Kidney epithelial cell (primary cell): ENCODE measurements at regions not wholly inside any gene's neighbourhood (a gene's known extent, or its start where the extent isn't known, plus 50 kb on each side); places are given as distances from the start of the nearest gene placed in this dataset.

Experiments used
- DNase-seq: peaks from one replicate; pipeline ENCODE4 v3.0.0-alpha.2; 2010; ENCODE audit warnings: low read depth
- H3K27me3 ChIP-seq: 2 replicates; pipeline ENCODE4 v1.6.0; 2011; ENCODE audit warnings: low read length; ENCODE audit not compliant: control insufficient read depth, insufficient read depth
- H3K36me3 ChIP-seq: 2 replicates; pipeline ENCODE4 v1.5.1; 2011; ENCODE audit warnings: low read length; ENCODE audit not compliant: control insufficient read depth, insufficient read depth
- H3K4me3 ChIP-seq: 2 replicates; pipeline ENCODE4 v1.5.1; 2011; ENCODE audit warnings: low read depth, mild to moderate bottlenecking, control low read depth, low read length
- CTCF ChIP-seq: IDR thresholded peaks from 2 replicates; pipeline ENCODE4 v1.5.1; 2011; ENCODE audit warnings: mild to moderate bottlenecking, moderate library complexity, low read length, control low read depth, inconsistent platforms; ENCODE audit not compliant: insufficient read depth, poor library complexity, severe bottlenecking

GRCh38 chr6:120993929-120994572, 340.2 kb downstream of the TBC1D32 start:
- no peak for TF ChIP-seq CTCF
- H3K4me3 ChIP-seq: no peak overlapping the region
- no peaks in the 10 kb centered on the region for H3K36me3 ChIP-seq
- H3K27me3 ChIP-seq: no peaks in the 10 kb centered on the region
- DNase-seq: no peak

- no peaks in the 10 kb centered on the region for H3K36me3 ChIP-seq
- no peak for DNase-seq
- no peaks in the 10 kb centered on the region for H3K27me3 ChIP-seq
- no peak overlapping the region for H3K4me3 ChIP-seq
- no peak for TF ChIP-seq CTCF
Observed at GRCh38 chr6:120992257-120992656, 342.0 kb downstream of the TBC1D32 start.

- Histone ChIP-seq H3K36me3 (no peaks in the 10 kb centered on the region), H3K4me3 (no peak overlapping the region), H3K27me3 (no peaks in the 10 kb centered on the region)
- no peak for TF ChIP-seq CTCF
- DNase-seq: no peak
Observed at GRCh38 chr6:120990866-120991265, 343.4 kb downstream of the TBC1D32 start.

- TF ChIP-seq CTCF: no peak
- no peak overlapping the region for H3K4me3 ChIP-seq
- DNase-seq: no peak
- no peaks in the 10 kb centered on the region for H3K36me3 ChIP-seq
- no peaks in the 10 kb centered on the region for H3K27me3 ChIP-seq
Observed at GRCh38 chr6:120981835-120982234, 352.4 kb downstream of the TBC1D32 start.

GRCh38 chr6:120966321-120966720, 368.0 kb downstream of the TBC1D32 start:
- no peak for TF ChIP-seq CTCF
- Histone ChIP-seq H3K36me3 (no peaks in the 10 kb centered on the region), H3K4me3 (no peak overlapping the region), H3K27me3 (no peaks in the 10 kb centered on the region)
- DNase-seq: no peak

- Histone ChIP-seq H3K27me3 (no peaks in the 10 kb centered on the region), H3K4me3 (no peak overlapping the region), H3K36me3 (no peaks in the 10 kb centered on the region)
- no peak for DNase-seq
- TF ChIP-seq CTCF: no peak
Observed at GRCh38 chr6:120965814-120966213, 368.5 kb downstream of the TBC1D32 start.
